ENCODE measurements at regions not wholly inside any gene's neighbourhood (a gene's known extent, or its start where the extent isn't known, plus 50 kb on each side); places are given as distances from the start of the nearest gene placed in this dataset.

DNA sequence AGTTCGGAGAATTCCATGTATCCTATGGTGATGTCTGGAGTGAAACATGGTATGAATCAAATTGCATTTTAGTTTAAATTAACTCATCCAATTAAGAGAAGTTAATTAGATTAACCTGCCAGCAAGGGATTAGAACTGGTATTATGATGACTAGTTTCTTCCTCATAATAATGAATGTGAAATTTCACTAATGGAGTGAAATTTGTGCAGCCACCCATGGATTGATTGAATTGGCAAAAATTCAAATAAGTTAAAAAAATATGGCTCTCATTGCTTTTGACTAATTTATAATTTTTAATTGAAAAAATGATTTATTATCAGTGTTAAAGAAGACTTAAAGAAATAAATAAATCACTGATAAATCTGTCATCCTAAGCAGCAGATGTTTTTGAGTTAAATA, 232.0 kb downstream of the KCNRG start:
- TF ChIP-seq, protein P1, sequence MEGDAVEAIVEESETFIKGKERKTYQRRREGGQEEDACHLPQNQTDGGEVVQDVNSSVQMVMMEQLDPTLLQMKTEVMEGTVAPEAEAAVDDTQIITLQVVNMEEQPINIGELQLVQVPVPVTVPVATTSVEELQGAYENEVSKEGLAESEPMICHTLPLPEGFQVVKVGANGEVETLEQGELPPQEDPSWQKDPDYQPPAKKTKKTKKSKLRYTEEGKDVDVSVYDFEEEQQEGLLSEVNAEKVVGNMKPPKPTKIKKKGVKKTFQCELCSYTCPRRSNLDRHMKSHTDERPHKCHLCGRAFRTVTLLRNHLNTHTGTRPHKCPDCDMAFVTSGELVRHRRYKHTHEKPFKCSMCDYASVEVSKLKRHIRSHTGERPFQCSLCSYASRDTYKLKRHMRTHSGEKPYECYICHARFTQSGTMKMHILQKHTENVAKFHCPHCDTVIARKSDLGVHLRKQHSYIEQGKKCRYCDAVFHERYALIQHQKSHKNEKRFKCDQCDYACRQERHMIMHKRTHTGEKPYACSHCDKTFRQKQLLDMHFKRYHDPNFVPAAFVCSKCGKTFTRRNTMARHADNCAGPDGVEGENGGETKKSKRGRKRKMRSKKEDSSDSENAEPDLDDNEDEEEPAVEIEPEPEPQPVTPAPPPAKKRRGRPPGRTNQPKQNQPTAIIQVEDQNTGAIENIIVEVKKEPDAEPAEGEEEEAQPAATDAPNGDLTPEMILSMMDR (IDR thresholded peaks at IDR 0.05), result no peak
- TF ChIP-seq POLR2A (IDR thresholded peaks at IDR 0.05), result no peak

Data from heart left ventricle (tissue), 13 donors.